ENCODE measurements at regions not wholly inside any gene's neighbourhood (a gene's known extent, or its start where the extent isn't known, plus 50 kb on each side); places are given as distances from the start of the nearest gene placed in this dataset.

DNA sequence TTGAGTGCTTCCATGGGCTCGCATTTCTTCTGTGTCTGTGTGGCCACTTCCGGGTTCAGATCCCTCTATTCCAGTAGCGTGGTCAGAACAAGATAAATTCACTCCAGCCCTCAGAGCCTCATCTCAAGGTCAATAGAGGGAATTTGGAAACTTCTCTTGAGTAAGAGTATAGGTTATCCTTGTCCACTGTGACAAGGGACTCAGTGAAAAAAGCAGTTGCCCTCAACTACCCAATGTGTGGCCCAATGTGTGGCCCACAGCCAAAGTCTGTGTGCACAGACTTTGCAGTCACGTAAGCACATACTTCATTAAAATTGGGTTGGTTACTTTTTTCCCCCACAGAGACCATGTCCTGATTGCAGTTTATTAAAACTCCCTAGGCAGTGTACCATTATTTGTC lies 305.6 kb upstream of the SEMA6D start:
- H3K36me3 Mint-ChIP-seq (ENCODE audit: low read depth, unreplicated experiment): no peaks in the 10 kb centered on the region
- H3K4me3 Mint-ChIP-seq (ENCODE audit: unreplicated experiment): no peak overlapping the region
- no peak overlapping the region for H3K27ac Mint-ChIP-seq (ENCODE audit: unreplicated experiment)

GRCh38 chr15:47412136-47412535 lies 305.2 kb upstream of the SEMA6D start:
- no peaks in the 10 kb centered on the region for H3K9me3 Mint-ChIP-seq (ENCODE audit: unreplicated experiment)
- H3K4me1 Mint-ChIP-seq (ENCODE audit: unreplicated experiment): peaks cover 5% of the 10 kb centered on the region
- no peak for DNase-seq (ENCODE audit: low spot score)
- H3K4me3 Mint-ChIP-seq (ENCODE audit: unreplicated experiment): no peak overlapping the region
- H3K27me3 Mint-ChIP-seq (ENCODE audit: unreplicated experiment): no peaks in the 10 kb centered on the region
- TF ChIP-seq, protein P1, sequence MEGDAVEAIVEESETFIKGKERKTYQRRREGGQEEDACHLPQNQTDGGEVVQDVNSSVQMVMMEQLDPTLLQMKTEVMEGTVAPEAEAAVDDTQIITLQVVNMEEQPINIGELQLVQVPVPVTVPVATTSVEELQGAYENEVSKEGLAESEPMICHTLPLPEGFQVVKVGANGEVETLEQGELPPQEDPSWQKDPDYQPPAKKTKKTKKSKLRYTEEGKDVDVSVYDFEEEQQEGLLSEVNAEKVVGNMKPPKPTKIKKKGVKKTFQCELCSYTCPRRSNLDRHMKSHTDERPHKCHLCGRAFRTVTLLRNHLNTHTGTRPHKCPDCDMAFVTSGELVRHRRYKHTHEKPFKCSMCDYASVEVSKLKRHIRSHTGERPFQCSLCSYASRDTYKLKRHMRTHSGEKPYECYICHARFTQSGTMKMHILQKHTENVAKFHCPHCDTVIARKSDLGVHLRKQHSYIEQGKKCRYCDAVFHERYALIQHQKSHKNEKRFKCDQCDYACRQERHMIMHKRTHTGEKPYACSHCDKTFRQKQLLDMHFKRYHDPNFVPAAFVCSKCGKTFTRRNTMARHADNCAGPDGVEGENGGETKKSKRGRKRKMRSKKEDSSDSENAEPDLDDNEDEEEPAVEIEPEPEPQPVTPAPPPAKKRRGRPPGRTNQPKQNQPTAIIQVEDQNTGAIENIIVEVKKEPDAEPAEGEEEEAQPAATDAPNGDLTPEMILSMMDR (IDR thresholded peaks at IDR 0.05; ENCODE audit: unreplicated experiment): no peak
- no peaks in the 10 kb centered on the region for H3K36me3 Mint-ChIP-seq (ENCODE audit: low read depth, unreplicated experiment)
- no peak overlapping the region for H3K27ac Mint-ChIP-seq (ENCODE audit: unreplicated experiment)

More for the DNA sequence above, 305.6 kb upstream of the SEMA6D start:
- TF ChIP-seq, protein P1 (IDR thresholded peaks at IDR 0.05; ENCODE audit: unreplicated experiment): no peak
- Mint-ChIP-seq H3K4me1 (ENCODE audit: unreplicated experiment) (peaks cover 5% of the 10 kb centered on the region), H3K9me3 (ENCODE audit: unreplicated experiment) (no peaks in the 10 kb centered on the region), H3K27me3 (ENCODE audit: unreplicated experiment) (no peaks in the 10 kb centered on the region)
- DNase-seq (ENCODE audit: low spot score): no peak

DNA sequence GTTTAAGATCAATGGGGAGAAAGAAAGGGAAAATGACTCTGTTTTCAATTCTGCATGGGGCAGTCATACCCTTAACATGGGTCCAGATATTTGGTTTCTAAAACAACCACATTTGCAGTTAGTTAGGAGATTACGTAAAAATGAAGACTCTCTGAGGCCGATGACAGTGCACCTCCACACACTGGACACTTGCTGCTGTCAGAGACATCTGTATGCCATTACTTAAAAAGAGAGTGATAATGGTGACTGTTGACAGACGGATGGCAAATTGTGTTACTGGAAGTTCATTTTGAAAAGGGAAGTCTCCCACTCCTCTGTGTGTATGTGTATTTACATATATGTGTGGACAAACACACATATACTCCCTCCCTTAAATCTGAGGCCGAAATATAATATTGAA lies 304.5 kb upstream of the SEMA6D start:
- TF ChIP-seq, protein P1 (IDR thresholded peaks at IDR 0.05; ENCODE audit: unreplicated experiment): no peak
- no peaks in the 10 kb centered on the region for H3K36me3 Mint-ChIP-seq (ENCODE audit: low read depth, unreplicated experiment)
- H3K4me3 Mint-ChIP-seq (ENCODE audit: unreplicated experiment): no peak overlapping the region
- no peak for DNase-seq (ENCODE audit: low spot score)
- no peaks in the 10 kb centered on the region for H3K27me3 Mint-ChIP-seq (ENCODE audit: unreplicated experiment)
- no peak overlapping the region for H3K27ac Mint-ChIP-seq (ENCODE audit: unreplicated experiment)
- peaks cover 5% of the 10 kb centered on the region for H3K4me1 Mint-ChIP-seq (ENCODE audit: unreplicated experiment)
- no peaks in the 10 kb centered on the region for H3K9me3 Mint-ChIP-seq (ENCODE audit: unreplicated experiment)

GRCh38 chr15:47414207-47414606 lies 303.1 kb upstream of the SEMA6D start:
- H3K4me1 Mint-ChIP-seq (ENCODE audit: unreplicated experiment): peaks cover 5% of the 10 kb centered on the region
- H3K36me3 Mint-ChIP-seq (ENCODE audit: low read depth, unreplicated experiment): no peaks in the 10 kb centered on the region
- DNase-seq (ENCODE audit: low spot score): no peak
- H3K27me3 Mint-ChIP-seq (ENCODE audit: unreplicated experiment): no peaks in the 10 kb centered on the region
- no peak overlapping the region for H3K4me3 Mint-ChIP-seq (ENCODE audit: unreplicated experiment)
- no peak overlapping the region for H3K27ac Mint-ChIP-seq (ENCODE audit: unreplicated experiment)
- TF ChIP-seq, protein P1 (IDR thresholded peaks at IDR 0.05; ENCODE audit: unreplicated experiment): no peak
- no peaks in the 10 kb centered on the region for H3K9me3 Mint-ChIP-seq (ENCODE audit: unreplicated experiment)

DNA sequence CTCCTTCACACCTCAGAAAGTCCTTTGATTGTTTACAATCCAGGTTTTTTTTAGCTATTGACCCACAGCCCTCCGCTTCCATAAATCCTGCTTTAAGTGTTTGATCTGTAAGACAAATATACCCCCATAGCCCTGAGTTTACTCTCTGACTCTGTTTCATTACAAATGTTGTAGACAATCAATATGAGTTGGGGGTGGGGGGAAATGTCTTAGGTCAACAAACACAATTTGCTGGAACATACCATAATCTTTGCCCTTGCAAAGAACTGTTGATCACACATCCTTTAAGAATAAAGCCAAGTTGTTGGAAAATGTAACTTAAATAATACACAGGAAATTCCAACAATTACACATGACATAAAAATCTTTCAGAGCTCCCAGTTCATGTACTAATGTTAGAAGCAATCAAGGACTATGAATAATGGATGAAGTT lies 301.8 kb upstream of the SEMA6D start:
- DNase-seq (ENCODE audit: low spot score): no peak
- Mint-ChIP-seq H3K9me3 (ENCODE audit: unreplicated experiment) (no peaks in the 10 kb centered on the region), H3K36me3 (ENCODE audit: low read depth, unreplicated experiment) (no peaks in the 10 kb centered on the region), H3K27ac (ENCODE audit: unreplicated experiment) (no peak overlapping the region), H3K4me1 (ENCODE audit: unreplicated experiment) (peaks cover 5% of the 10 kb centered on the region), H3K27me3 (ENCODE audit: unreplicated experiment) (no peaks in the 10 kb centered on the region), H3K4me3 (ENCODE audit: unreplicated experiment) (no peak overlapping the region)
- TF ChIP-seq, protein P1 (IDR thresholded peaks at IDR 0.05; ENCODE audit: unreplicated experiment): no peak

All from endothelial cell (in vitro differentiated cells).